ENCODE measurements at regions not wholly inside any gene's neighbourhood (a gene's known extent, or its start where the extent isn't known, plus 50 kb on each side); places are given as distances from the start of the nearest gene placed in this dataset.

DNA sequence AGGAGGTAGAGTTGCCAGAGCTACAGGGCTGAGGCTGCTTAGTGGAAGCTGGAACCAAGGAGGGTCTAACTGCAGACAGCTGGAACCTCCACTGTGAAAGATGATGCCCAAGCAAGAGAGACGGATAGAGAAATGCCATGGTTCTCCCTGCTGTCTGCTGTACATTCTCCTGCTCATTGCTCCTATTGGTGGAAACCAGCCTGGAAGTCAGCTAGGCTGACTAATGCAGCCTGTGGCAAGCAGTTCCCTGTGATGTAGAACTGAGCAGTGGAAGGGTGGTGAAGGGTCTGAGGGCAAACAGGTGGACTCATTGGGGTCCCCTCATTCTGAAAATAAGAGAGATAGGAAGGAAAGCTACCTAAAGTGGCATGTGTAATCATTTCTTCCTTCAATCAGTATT, 563.6 kb downstream of the SLC4A3 start:
- no peak overlapping the region for H3K18ac ChIP-seq (ENCODE audit: low read length)
- H4K8ac ChIP-seq (ENCODE audit: low read depth, low read length), result no peak overlapping the region
- no peak overlapping the region for H3K4ac ChIP-seq (ENCODE audit: low read length)
- no peak overlapping the region for H2BK120ac ChIP-seq (ENCODE audit: low read depth, low read length)
- H3K4me3 ChIP-seq (ENCODE audit: low read length in 2 of 2), result no peak overlapping the region
- no peak overlapping the region for H3K23ac ChIP-seq (ENCODE audit: low read depth, low read length, poor library complexity)
- no peaks in the 10 kb centered on the region for H3K4me1 ChIP-seq (ENCODE audit: control insufficient read depth in 2 of 2, insufficient read depth in 1 of 2, low read depth in 1 of 2, low read length in 2 of 2)
- WGBS, 2 donors (ENCODE audit: extremely low coverage in 2 of 2, insufficient read length in 2 of 2, insufficient replicate concordance in 1 of 2), result no CpG with 5 or more reads among the region's 1 CpG
- H3K4me2 ChIP-seq (ENCODE audit: insufficient read depth, low read length, poor library complexity, severe bottlenecking), result no peak overlapping the region
- H2BK5ac ChIP-seq (ENCODE audit: low read length), result no peak overlapping the region
- H2BK12ac ChIP-seq (ENCODE audit: low read length), result no peak overlapping the region
- H2BK15ac ChIP-seq (ENCODE audit: low read length), result no peak overlapping the region
- H3K9ac ChIP-seq (ENCODE audit: low read depth, low read length, poor library complexity), result no peak overlapping the region
- DNase-seq (ENCODE audit: low spot score), result no peak
- no peaks in the 10 kb centered on the region for H3K79me1 ChIP-seq (ENCODE audit: low read depth, low read length)
- no peak overlapping the region for H3K14ac ChIP-seq (ENCODE audit: low read length)
- H3K27me3 ChIP-seq (ENCODE audit: control insufficient read depth in 3 of 3, insufficient read depth in 3 of 3, low read depth in 1 of 3, low read length in 3 of 3), result no peaks in the 10 kb centered on the region
- H4K91ac ChIP-seq (ENCODE audit: low read depth, low read length, poor library complexity), result no peak overlapping the region
- no peaks in the 10 kb centered on the region for H3K36me3 ChIP-seq (replicated peaks in 1 of 2; ENCODE audit: control insufficient read depth in 2 of 2, insufficient read depth in 2 of 2, low read length in 2 of 2)
- peaks cover 0 to 6% of the 10 kb centered on the region in 2 donors for H3K9me3 ChIP-seq (replicated peaks in 1 of 2; ENCODE audit: control insufficient read depth in 2 of 2, insufficient read depth in 1 of 2, low read depth in 1 of 2, low read length in 2 of 2)
- H3K27ac ChIP-seq (replicated peaks; ENCODE audit: low read length), result no peak overlapping the region
- H2AK5ac ChIP-seq (ENCODE audit: low read depth, low read length), result no peak overlapping the region
- no peak overlapping the region for H2AFZ ChIP-seq (ENCODE audit: low read length)

DNA sequence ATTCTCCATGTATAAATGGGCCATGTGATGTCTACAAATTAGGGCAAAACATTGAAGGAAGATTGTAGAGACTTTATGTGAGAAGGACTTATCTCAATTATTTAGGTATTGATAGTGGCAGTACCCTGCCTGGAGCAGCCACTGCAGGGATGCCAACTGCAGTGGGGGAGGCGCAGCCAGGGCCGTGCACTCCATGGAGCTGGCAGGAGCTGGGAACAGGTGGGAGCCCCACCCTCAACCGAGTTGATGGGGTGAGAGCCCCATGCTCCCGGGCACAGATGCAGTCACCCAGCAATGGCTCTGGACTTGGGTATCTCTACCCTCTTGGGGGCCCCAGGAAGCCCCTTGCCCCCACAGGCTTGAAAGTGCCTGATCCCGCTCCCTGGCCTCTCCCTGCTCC, 564.3 kb downstream of the SLC4A3 start:
- Histone ChIP-seq H3K27me3 (ENCODE audit: control insufficient read depth in 3 of 3, insufficient read depth in 3 of 3, low read depth in 1 of 3, low read length in 3 of 3) (no peaks in the 10 kb centered on the region), H3K18ac (ENCODE audit: low read length) (no peak overlapping the region), H2AFZ (ENCODE audit: low read length) (no peak overlapping the region)

DNA sequence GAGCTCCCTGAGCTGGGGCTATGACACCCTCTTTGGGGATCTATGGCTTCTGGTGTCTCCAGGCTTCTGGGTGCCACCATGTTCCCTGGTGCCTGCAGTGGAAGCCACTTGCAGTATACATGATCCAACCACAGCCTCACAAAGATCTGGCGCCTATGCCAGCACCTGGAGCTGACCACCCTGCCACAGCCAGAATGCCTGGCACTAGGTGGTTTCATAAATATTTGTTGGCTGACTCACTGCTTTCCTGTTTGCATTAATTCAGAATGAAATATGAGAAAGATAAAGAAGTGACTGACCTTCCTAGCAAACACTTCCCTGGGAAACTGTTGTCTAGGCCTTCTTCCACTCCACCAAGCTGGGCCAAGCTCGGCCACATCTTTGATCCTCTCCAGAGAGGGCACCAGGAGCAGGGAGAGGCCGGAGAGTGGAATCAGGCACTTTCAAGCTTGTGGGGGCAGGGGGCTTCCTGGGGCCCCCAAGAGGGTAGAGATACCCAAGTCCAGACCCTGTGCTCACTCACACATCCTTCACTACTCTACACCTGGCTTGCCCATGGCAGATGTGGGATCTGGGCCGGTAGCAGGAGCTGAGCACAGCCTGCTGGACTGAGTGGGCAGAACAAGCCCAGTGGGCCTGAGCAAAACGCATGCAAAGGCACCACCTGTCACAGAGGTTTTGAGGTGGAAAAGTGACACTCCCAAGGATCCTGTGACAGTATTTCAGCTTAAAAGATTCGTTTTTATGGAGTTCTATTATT, 565.7 kb downstream of the SLC4A3 start:
- no peak overlapping the region for H2AFZ ChIP-seq (ENCODE audit: low read length)
- H3K4me2 ChIP-seq (ENCODE audit: insufficient read depth, low read length, poor library complexity, severe bottlenecking), result no peak overlapping the region
- H3K27me3 ChIP-seq (ENCODE audit: control insufficient read depth in 3 of 3, insufficient read depth in 3 of 3, low read depth in 1 of 3, low read length in 3 of 3), result no peaks in the 10 kb centered on the region
- no peak overlapping the region for H2BK120ac ChIP-seq (ENCODE audit: low read depth, low read length)
- WGBS, 2 donors (ENCODE audit: extremely low coverage in 2 of 2, insufficient read length in 2 of 2, insufficient replicate concordance in 1 of 2), result no CpG with 5 or more reads among the region's 6 CpGs
- H3K9me3 ChIP-seq (replicated peaks in 1 of 2; ENCODE audit: control insufficient read depth in 2 of 2, insufficient read depth in 1 of 2, low read depth in 1 of 2, low read length in 2 of 2), result peaks cover 0 to 6% of the 10 kb centered on the region in 2 donors
- no peak overlapping the region for H2BK15ac ChIP-seq (ENCODE audit: low read length)
- H3K4me3 ChIP-seq (ENCODE audit: low read length in 2 of 2), result no peak overlapping the region
- peak overlapping the region; percentile 48 for H3K18ac ChIP-seq (ENCODE audit: low read length)
- H3K27ac ChIP-seq (replicated peaks; ENCODE audit: low read length), result no peak overlapping the region
- no peak overlapping the region for H4K8ac ChIP-seq (ENCODE audit: low read depth, low read length)
- H2BK5ac ChIP-seq (ENCODE audit: low read length), result no peak overlapping the region
- no peak overlapping the region for H3K4ac ChIP-seq (ENCODE audit: low read length)
- H3K79me1 ChIP-seq (ENCODE audit: low read depth, low read length), result no peaks in the 10 kb centered on the region
- H2AK5ac ChIP-seq (ENCODE audit: low read depth, low read length), result no peak overlapping the region
- no peaks in the 10 kb centered on the region for H3K4me1 ChIP-seq (ENCODE audit: control insufficient read depth in 2 of 2, insufficient read depth in 1 of 2, low read depth in 1 of 2, low read length in 2 of 2)
- DNase-seq (ENCODE audit: low spot score), result no peak
- no peak overlapping the region for H4K91ac ChIP-seq (ENCODE audit: low read depth, low read length, poor library complexity)
- H3K36me3 ChIP-seq (replicated peaks in 1 of 2; ENCODE audit: control insufficient read depth in 2 of 2, insufficient read depth in 2 of 2, low read length in 2 of 2), result no peaks in the 10 kb centered on the region
- no peak overlapping the region for H3K23ac ChIP-seq (ENCODE audit: low read depth, low read length, poor library complexity)
- H3K9ac ChIP-seq (ENCODE audit: low read depth, low read length, poor library complexity), result no peak overlapping the region
- no peak overlapping the region for H3K14ac ChIP-seq (ENCODE audit: low read length)
- H2BK12ac ChIP-seq (ENCODE audit: low read length), result no peak overlapping the region

More for the DNA sequence above, 564.3 kb downstream of the SLC4A3 start:
- peaks cover 0 to 6% of the 10 kb centered on the region in 2 donors for H3K9me3 ChIP-seq (replicated peaks in 1 of 2; ENCODE audit: control insufficient read depth in 2 of 2, insufficient read depth in 1 of 2, low read depth in 1 of 2, low read length in 2 of 2)
- no peak overlapping the region for H2AK5ac ChIP-seq (ENCODE audit: low read depth, low read length)
- no peak overlapping the region for H2BK15ac ChIP-seq (ENCODE audit: low read length)
- no peak for DNase-seq (ENCODE audit: low spot score)
- WGBS, 2 donors (ENCODE audit: extremely low coverage in 2 of 2, insufficient read length in 2 of 2, insufficient replicate concordance in 1 of 2), result no CpG with 5 or more reads among the region's 5 CpGs
- H3K36me3 ChIP-seq (replicated peaks in 1 of 2; ENCODE audit: control insufficient read depth in 2 of 2, insufficient read depth in 2 of 2, low read length in 2 of 2), result no peaks in the 10 kb centered on the region
- H3K23ac ChIP-seq (ENCODE audit: low read depth, low read length, poor library complexity), result no peak overlapping the region
- H2BK5ac ChIP-seq (ENCODE audit: low read length), result no peak overlapping the region
- H2BK120ac ChIP-seq (ENCODE audit: low read depth, low read length), result no peak overlapping the region
- H4K8ac ChIP-seq (ENCODE audit: low read depth, low read length), result no peak overlapping the region
- H4K91ac ChIP-seq (ENCODE audit: low read depth, low read length, poor library complexity), result no peak overlapping the region
- no peak overlapping the region for H3K4me3 ChIP-seq (ENCODE audit: low read length in 2 of 2)
- H3K4me2 ChIP-seq (ENCODE audit: insufficient read depth, low read length, poor library complexity, severe bottlenecking), result no peak overlapping the region
- no peak overlapping the region for H2BK12ac ChIP-seq (ENCODE audit: low read length)
- no peak overlapping the region for H3K9ac ChIP-seq (ENCODE audit: low read depth, low read length, poor library complexity)
- no peak overlapping the region for H3K27ac ChIP-seq (replicated peaks; ENCODE audit: low read length)
- H3K14ac ChIP-seq (ENCODE audit: low read length), result no peak overlapping the region
- H3K4me1 ChIP-seq (ENCODE audit: control insufficient read depth in 2 of 2, insufficient read depth in 1 of 2, low read depth in 1 of 2, low read length in 2 of 2), result no peaks in the 10 kb centered on the region
- no peaks in the 10 kb centered on the region for H3K79me1 ChIP-seq (ENCODE audit: low read depth, low read length)
- no peak overlapping the region for H3K4ac ChIP-seq (ENCODE audit: low read length)

DNA sequence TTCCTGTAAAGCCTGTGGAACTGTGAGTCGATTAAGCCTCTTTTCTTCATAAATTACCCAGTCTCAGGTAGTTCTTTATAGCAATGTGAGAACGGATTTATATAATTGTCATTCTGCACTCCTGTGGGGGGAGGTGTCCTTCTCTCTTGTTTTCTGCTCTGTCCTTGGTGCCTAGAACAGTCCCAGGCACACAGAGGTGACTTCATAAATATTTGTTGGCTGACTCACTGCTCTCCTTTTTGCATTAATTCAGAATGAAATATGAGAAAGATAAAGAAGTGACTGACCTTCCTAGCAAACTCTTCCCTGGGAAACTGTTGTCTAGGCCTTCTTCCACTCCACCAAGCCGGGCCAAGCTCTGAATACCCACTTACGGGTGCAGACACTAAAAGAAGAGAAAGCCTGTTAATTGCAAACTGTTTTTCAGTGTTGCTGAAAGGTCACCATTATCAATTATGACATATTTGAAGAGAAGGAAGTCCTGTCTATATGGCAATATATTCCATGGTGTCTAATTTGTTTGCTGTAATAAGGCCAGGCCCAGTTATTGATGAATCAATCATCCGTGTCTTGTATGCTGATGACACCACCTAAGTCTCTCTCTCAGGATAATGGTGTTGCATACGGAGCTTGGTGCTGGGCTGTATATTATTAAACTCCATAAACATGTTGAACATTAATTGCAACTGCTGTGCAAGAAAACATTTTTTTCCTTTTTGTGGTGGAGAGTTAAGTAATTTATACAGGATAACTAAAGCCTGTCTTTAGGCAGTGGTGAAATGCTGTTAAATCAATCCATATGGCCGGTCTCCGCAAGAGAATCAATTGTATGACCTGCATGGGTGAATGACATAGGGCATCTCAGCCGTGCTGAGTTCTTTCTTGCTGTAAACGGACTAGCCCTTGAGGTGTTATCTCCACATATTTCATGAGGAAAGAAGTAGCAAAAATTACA, 567.5 kb downstream of the SLC4A3 start:
- no peak overlapping the region for H3K4ac ChIP-seq (ENCODE audit: low read length)
- H2AK5ac ChIP-seq (ENCODE audit: low read depth, low read length), result no peak overlapping the region
- H4K8ac ChIP-seq (ENCODE audit: low read depth, low read length), result no peak overlapping the region
- no peak overlapping the region for H3K9ac ChIP-seq (ENCODE audit: low read depth, low read length, poor library complexity)
- H3K4me2 ChIP-seq (ENCODE audit: insufficient read depth, low read length, poor library complexity, severe bottlenecking), result no peak overlapping the region
- H3K23ac ChIP-seq (ENCODE audit: low read depth, low read length, poor library complexity), result no peak overlapping the region
- no peak overlapping the region for H2BK5ac ChIP-seq (ENCODE audit: low read length)
- H4K91ac ChIP-seq (ENCODE audit: low read depth, low read length, poor library complexity), result no peak overlapping the region
- H3K14ac ChIP-seq (ENCODE audit: low read length), result no peak overlapping the region
- no peaks in the 10 kb centered on the region for H3K27me3 ChIP-seq (ENCODE audit: control insufficient read depth in 3 of 3, insufficient read depth in 3 of 3, low read depth in 1 of 3, low read length in 3 of 3)
- no peak for DNase-seq (ENCODE audit: low spot score)
- no peak overlapping the region for H2AFZ ChIP-seq (ENCODE audit: low read length)
- no CpG with 5 or more reads among the region's 10 CpGs for WGBS, 2 donors (ENCODE audit: extremely low coverage in 2 of 2, insufficient read length in 2 of 2, insufficient replicate concordance in 1 of 2)
- H3K4me3 ChIP-seq (ENCODE audit: low read length in 2 of 2), result no peak overlapping the region
- no peak overlapping the region for H2BK120ac ChIP-seq (ENCODE audit: low read depth, low read length)
- H2BK12ac ChIP-seq (ENCODE audit: low read length), result no peak overlapping the region
- no peak overlapping the region for H3K18ac ChIP-seq (ENCODE audit: low read length)
- peaks cover 0 to 6% of the 10 kb centered on the region in 2 donors for H3K9me3 ChIP-seq (replicated peaks in 1 of 2; ENCODE audit: control insufficient read depth in 2 of 2, insufficient read depth in 1 of 2, low read depth in 1 of 2, low read length in 2 of 2)
- H2BK15ac ChIP-seq (ENCODE audit: low read length), result no peak overlapping the region
- no peaks in the 10 kb centered on the region for H3K36me3 ChIP-seq (replicated peaks in 1 of 2; ENCODE audit: control insufficient read depth in 2 of 2, insufficient read depth in 2 of 2, low read length in 2 of 2)
- H3K79me1 ChIP-seq (ENCODE audit: low read depth, low read length), result no peaks in the 10 kb centered on the region
- no peak overlapping the region for H3K27ac ChIP-seq (replicated peaks; ENCODE audit: low read length)
- H3K4me1 ChIP-seq (ENCODE audit: control insufficient read depth in 2 of 2, insufficient read depth in 1 of 2, low read depth in 1 of 2, low read length in 2 of 2), result no peaks in the 10 kb centered on the region

Data from neuronal stem cell (in vitro differentiated cells).